ENCODE measurements at regions not wholly inside any gene's neighbourhood (a gene's known extent, or its start where the extent isn't known, plus 50 kb on each side); places are given as distances from the start of the nearest gene placed in this dataset.

DNA sequence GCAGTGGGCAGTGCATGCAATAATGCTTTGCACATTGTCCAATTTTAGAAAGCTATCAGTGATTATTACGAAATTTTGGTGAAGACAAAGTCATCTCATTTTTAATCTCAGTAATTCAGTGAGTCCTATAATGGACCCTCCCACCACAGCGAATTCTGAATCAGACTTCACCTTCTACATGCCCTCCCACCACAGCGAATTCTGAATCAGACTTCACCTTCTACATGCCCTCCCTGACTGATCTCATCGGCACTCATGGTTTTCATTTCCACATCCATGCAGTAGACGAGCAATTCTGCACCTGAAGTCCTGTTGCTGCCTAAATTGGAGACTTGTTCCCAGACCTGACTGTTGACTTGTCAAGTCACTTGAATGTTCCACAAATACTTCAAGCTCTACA is 522.3 kb downstream of the EIPR1 start:
- intact Hi-C loops (cut with micrococcal nuclease; ENCODE audit: unreplicated experiment), result no loop called here

DNA sequence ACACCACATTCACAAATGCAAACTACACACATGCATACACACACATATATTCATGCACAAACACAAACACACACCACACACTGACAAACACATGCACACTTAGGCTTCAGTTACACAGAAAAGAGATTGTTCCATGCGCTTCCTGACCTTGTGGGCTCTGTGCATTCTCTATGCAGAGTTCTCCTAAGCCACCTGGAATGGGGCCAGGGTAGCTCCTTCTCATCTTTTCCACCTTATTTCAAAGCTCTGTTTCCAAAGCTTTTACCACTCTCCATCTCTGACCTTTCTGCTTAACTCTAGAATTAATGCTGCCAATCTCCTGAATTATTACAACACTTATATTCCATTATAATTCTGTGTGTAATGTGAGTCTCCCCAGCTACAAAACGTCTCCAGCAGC is 522.3 kb upstream of the MYT1L start:
- no peak overlapping the region for H3K27ac ChIP-seq
- no peaks in the 10 kb centered on the region for H4K20me1 ChIP-seq (ENCODE audit: insufficient read depth)
- TF ChIP-seq, protein P1, sequence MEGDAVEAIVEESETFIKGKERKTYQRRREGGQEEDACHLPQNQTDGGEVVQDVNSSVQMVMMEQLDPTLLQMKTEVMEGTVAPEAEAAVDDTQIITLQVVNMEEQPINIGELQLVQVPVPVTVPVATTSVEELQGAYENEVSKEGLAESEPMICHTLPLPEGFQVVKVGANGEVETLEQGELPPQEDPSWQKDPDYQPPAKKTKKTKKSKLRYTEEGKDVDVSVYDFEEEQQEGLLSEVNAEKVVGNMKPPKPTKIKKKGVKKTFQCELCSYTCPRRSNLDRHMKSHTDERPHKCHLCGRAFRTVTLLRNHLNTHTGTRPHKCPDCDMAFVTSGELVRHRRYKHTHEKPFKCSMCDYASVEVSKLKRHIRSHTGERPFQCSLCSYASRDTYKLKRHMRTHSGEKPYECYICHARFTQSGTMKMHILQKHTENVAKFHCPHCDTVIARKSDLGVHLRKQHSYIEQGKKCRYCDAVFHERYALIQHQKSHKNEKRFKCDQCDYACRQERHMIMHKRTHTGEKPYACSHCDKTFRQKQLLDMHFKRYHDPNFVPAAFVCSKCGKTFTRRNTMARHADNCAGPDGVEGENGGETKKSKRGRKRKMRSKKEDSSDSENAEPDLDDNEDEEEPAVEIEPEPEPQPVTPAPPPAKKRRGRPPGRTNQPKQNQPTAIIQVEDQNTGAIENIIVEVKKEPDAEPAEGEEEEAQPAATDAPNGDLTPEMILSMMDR (conservative IDR thresholded peaks at IDR 0.05), result no peak
- no peak for TF ChIP-seq EZH2 (IDR thresholded peaks at IDR 0.05; ENCODE audit: low read depth)
- H3K4me1 ChIP-seq (replicated peaks; ENCODE audit: insufficient read depth), result no peaks in the 10 kb centered on the region
- peaks cover 10% of the 10 kb centered on the region for H3F3A ChIP-seq (ENCODE audit: insufficient read depth, low read depth)
- no peaks in the 10 kb centered on the region for H3K9me3 ChIP-seq (ENCODE audit: insufficient read depth, low read depth)
- BruUV-seq (replicated peaks), result no TSS peak
- no peak overlapping the region for H3K4me2 ChIP-seq
- CTCF ChIA-PET, result no interaction called here
- no peak for DNase-seq
- POLR2A ChIA-PET (ENCODE audit: unreplicated experiment), result no interaction called here
- peaks cover 86% of the 10 kb centered on the region for H3K27me3 ChIP-seq (ENCODE audit: insufficient read depth, low read depth)
- intact Hi-C loops (cut with micrococcal nuclease; ENCODE audit: unreplicated experiment), result no loop called here
- no peak overlapping the region for H3K4me3 ChIP-seq
- no peaks in the 10 kb centered on the region for H3K79me2 ChIP-seq (ENCODE audit: low read depth)
- H2AFZ ChIP-seq, result no peak overlapping the region
- no peaks in the 10 kb centered on the region for H3K36me3 ChIP-seq (ENCODE audit: low read depth)
- H3K9me2 ChIP-seq (ENCODE audit: insufficient read depth), result no peaks in the 10 kb centered on the region

More for the DNA sequence above, 522.3 kb downstream of the EIPR1 start:
- no peaks in the 10 kb centered on the region for H3K4me1 ChIP-seq (replicated peaks; ENCODE audit: insufficient read depth)
- BruUV-seq (replicated peaks), result no TSS peak
- CTCF ChIA-PET, result no interaction called here
- H3K79me2 ChIP-seq (ENCODE audit: low read depth), result no peaks in the 10 kb centered on the region
- H3K4me2 ChIP-seq, result no peak overlapping the region
- H3K27ac ChIP-seq, result no peak overlapping the region
- POLR2A ChIA-PET (ENCODE audit: unreplicated experiment), result no interaction called here
- H3F3A ChIP-seq (ENCODE audit: insufficient read depth, low read depth), result peaks cover 10% of the 10 kb centered on the region
- H3K36me3 ChIP-seq (ENCODE audit: low read depth), result no peaks in the 10 kb centered on the region
- peaks cover 86% of the 10 kb centered on the region for H3K27me3 ChIP-seq (ENCODE audit: insufficient read depth, low read depth)
- no peaks in the 10 kb centered on the region for H3K9me2 ChIP-seq (ENCODE audit: insufficient read depth)
- no peak overlapping the region for H3K4me3 ChIP-seq
- no peaks in the 10 kb centered on the region for H3K9me3 ChIP-seq (ENCODE audit: insufficient read depth, low read depth)
- TF ChIP-seq, protein P1 (conservative IDR thresholded peaks at IDR 0.05), result no peak
- TF ChIP-seq EZH2 (IDR thresholded peaks at IDR 0.05; ENCODE audit: low read depth), result no peak
- H4K20me1 ChIP-seq (ENCODE audit: insufficient read depth), result no peaks in the 10 kb centered on the region
- no peak for DNase-seq
- no peak overlapping the region for H2AFZ ChIP-seq

DNA sequence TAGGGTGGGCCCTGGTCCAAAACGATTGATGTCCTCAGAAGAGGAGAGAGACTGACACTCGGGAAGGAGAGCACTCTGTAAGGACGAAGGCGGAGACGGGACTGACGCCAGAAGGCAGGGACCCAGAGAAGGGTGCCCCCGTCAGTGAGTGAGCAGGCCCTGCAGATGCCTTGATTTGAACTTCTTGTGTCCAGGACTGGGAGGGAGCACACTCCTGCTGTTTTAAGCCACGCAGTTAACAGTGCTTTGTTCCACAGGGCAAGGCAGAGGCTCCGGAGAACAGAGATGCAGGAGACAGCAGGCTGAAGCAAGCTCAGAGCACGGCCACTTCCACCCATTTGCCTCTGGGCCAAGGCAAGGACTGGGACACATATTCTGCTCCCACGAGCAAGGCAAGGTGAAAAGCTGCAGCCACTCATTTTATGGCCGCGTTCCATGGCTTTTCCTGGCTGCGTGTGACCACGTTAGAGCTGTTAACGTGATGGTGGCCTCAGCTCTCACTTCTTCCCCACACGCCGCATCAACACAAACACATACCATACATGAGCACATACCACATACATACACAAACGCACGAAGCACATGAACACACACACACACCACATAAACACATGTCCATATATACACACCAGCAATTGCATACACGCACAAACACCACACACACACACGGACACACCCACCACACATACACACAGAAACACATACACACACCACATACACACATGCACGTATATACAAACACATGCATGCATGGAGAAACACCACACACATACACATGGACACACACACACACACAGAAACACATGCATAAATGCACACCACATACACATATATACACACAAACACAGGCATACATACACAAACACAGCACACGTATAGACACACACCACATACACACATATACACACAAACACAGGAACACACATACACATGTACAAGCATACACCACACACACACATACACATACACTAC is 521.0 kb upstream of the MYT1L start:
- Histone ChIP-seq H3K4me1 (replicated peaks; ENCODE audit: insufficient read depth) (no peaks in the 10 kb centered on the region), H3K9me3 (ENCODE audit: insufficient read depth, low read depth) (no peaks in the 10 kb centered on the region), H3K27ac (no peak overlapping the region), H3K36me3 (ENCODE audit: low read depth) (no peaks in the 10 kb centered on the region), H3K4me3 (no peak overlapping the region), H3K27me3 (ENCODE audit: insufficient read depth, low read depth) (peaks cover 87% of the 10 kb centered on the region), H2AFZ (no peak overlapping the region), H3F3A (ENCODE audit: insufficient read depth, low read depth) (peaks cover 10% of the 10 kb centered on the region), H4K20me1 (ENCODE audit: insufficient read depth) (no peaks in the 10 kb centered on the region), H3K79me2 (ENCODE audit: low read depth) (no peaks in the 10 kb centered on the region), H3K9me2 (ENCODE audit: insufficient read depth) (no peaks in the 10 kb centered on the region), H3K4me2 (no peak overlapping the region)
- no TSS peak for BruUV-seq (replicated peaks)
- intact Hi-C loops (cut with micrococcal nuclease; ENCODE audit: unreplicated experiment), result no loop called here
- POLR2A ChIA-PET (ENCODE audit: unreplicated experiment), result no interaction called here
- CTCF ChIA-PET, result no interaction called here
- no peak for DNase-seq
- TF ChIP-seq EZH2 (IDR thresholded peaks at IDR 0.05; ENCODE audit: low read depth), result no peak
- TF ChIP-seq, protein P1 (conservative IDR thresholded peaks at IDR 0.05), result no peak

All from PC-9 (cell line).